Stimulated activated memory B cell treated with anti-CD40 and anti-IgM and Interleukin-4, amounts not matched to agents 10 μg/mL and 1 μg/mL and 100 μg/mL, for 72 hours (primary cell): ENCODE measurements at regions not wholly inside any gene's neighbourhood (a gene's known extent, or its start where the extent isn't known, plus 50 kb on each side); places are given as distances from the start of the nearest gene placed in this dataset.

Experiments
- ATAC-seq: fragments of 150-1000 bp; cut with Tn5 transposase; 2 replicates; pipeline ENCODE4 v1.10.0; 2021
- H3K27ac Mint-ChIP-seq: one replicate; pipeline ENCODE4 v1.8.0; 2022; ENCODE audit warnings: mild to moderate bottlenecking, mixed read lengths
- H3K27me3 Mint-ChIP-seq: one replicate; pipeline ENCODE4 v1.8.0; 2022; ENCODE audit warnings: mixed read lengths
- H3K36me3 Mint-ChIP-seq: one replicate; pipeline ENCODE4 v1.8.0; 2022; ENCODE audit warnings: mixed read lengths
- H3K4me1 Mint-ChIP-seq: one replicate; pipeline ENCODE4 v1.8.0; 2022; ENCODE audit warnings: mixed read lengths
- H3K4me3 Mint-ChIP-seq: one replicate; pipeline ENCODE4 v1.8.0; 2022; ENCODE audit warnings: mild to moderate bottlenecking, moderate library complexity, mixed read lengths
- H3K9me3 Mint-ChIP-seq: one replicate; pipeline ENCODE4 v1.8.0; 2022; ENCODE audit warnings: mixed read lengths

GRCh38 chr6:94424692-94425091 is 1005.3 kb upstream of the EPHA7 start:
- no peaks in the 10 kb centered on the region for H3K4me1 Mint-ChIP-seq

DNA sequence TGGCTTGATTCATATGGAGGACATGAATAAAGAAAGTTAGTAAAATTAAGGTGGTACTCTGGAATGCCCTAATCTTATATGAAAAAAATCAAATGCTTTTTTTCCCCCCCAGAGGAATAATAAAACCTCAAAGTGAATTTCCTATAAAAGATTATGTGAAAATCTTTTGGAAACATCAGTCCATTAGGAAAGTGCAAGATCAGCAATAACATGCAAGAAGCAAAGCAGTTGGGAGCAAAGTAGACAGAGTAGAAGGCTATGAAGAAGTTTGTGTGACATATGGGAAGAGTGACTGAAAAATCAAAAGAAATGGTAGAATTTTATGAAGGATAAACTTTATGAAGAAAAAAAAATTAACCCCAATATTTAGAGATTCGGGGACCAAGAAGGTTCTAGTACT is 998.0 kb upstream of the EPHA7 start:
- ATAC-seq: no peak
- H3K36me3 Mint-ChIP-seq: no peaks in the 10 kb centered on the region
- no peak overlapping the region for H3K27ac Mint-ChIP-seq
- no peaks in the 10 kb centered on the region for H3K27me3 Mint-ChIP-seq
- H3K4me1 Mint-ChIP-seq: no peaks in the 10 kb centered on the region
- H3K4me3 Mint-ChIP-seq: no peak overlapping the region
- H3K9me3 Mint-ChIP-seq: peaks cover 8% of the 10 kb centered on the region

More at GRCh38 chr6:94424692-94425091, 1005.3 kb upstream of the EPHA7 start:
- Mint-ChIP-seq H3K4me3 (no peak overlapping the region), H3K36me3 (no peaks in the 10 kb centered on the region), H3K27me3 (no peaks in the 10 kb centered on the region), H3K27ac (no peak overlapping the region), H3K9me3 (peaks cover 16% of the 10 kb centered on the region)
- ATAC-seq: no peak

- Mint-ChIP-seq H3K36me3 (no peaks in the 10 kb centered on the region), H3K4me3 (no peak overlapping the region), H3K9me3 (peaks cover 8% of the 10 kb centered on the region), H3K27me3 (no peaks in the 10 kb centered on the region), H3K27ac (no peak overlapping the region), H3K4me1 (no peaks in the 10 kb centered on the region)
- no peak for ATAC-seq
Measured at GRCh38 chr6:94414041-94414440, 994.7 kb upstream of the EPHA7 start.

DNA sequence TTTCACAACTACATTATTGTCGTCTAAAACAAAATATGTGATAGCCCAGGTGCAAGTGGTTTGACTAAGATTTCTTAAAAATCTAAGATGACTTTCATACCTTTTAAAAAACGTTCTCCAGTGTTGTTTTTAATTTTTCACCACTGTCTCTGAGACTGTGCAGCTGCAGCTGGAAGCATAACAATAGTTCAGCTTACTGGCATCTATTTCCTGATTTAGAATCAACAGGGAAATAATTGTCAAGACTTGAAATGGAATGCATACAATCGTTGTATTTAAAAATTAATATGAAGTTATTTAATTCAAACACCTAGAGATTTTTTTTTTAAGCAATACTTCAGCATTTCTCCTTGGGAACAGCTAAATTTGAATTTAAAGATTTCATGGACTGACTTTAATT is 982.0 kb upstream of the EPHA7 start:
- Mint-ChIP-seq H3K4me3 (no peak overlapping the region), H3K27ac (no peak overlapping the region), H3K4me1 (no peaks in the 10 kb centered on the region), H3K36me3 (no peaks in the 10 kb centered on the region), H3K27me3 (no peaks in the 10 kb centered on the region), H3K9me3 (no peaks in the 10 kb centered on the region)
- ATAC-seq: no peak

GRCh38 chr6:94394822-94395221 is 975.5 kb upstream of the EPHA7 start:
- no peaks in the 10 kb centered on the region for H3K9me3 Mint-ChIP-seq
- no peak overlapping the region for H3K4me3 Mint-ChIP-seq
- H3K4me1 Mint-ChIP-seq: no peaks in the 10 kb centered on the region
- no peaks in the 10 kb centered on the region for H3K27me3 Mint-ChIP-seq
- H3K27ac Mint-ChIP-seq: no peak overlapping the region
- no peaks in the 10 kb centered on the region for H3K36me3 Mint-ChIP-seq
- no peak for ATAC-seq

- Mint-ChIP-seq H3K4me1 (no peaks in the 10 kb centered on the region), H3K4me3 (no peak overlapping the region), H3K36me3 (no peaks in the 10 kb centered on the region), H3K9me3 (no peaks in the 10 kb centered on the region), H3K27me3 (no peaks in the 10 kb centered on the region), H3K27ac (no peak overlapping the region)
- no peak for ATAC-seq
Measured at GRCh38 chr6:94389218-94389617, 969.9 kb upstream of the EPHA7 start.

DNA sequence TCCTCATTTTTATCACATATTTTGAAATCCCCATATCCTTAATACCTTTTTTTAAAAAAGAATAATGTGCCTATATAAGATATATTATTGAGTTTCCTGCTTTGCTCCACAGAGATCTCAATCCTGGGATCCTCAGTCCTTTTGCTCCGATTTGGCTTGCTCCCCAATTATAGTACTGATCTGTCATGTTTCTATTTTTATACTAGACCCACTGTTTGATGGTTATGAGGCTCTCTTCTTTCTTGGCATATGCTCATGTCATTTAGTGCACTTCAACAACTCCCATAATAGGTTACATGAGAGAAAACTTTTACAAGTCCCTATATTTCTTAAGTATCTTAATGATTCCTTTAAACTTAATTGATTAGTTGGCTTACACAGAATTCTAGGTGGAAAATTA is 958.5 kb upstream of the EPHA7 start:
- Mint-ChIP-seq H3K4me3 (no peak overlapping the region), H3K36me3 (no peaks in the 10 kb centered on the region), H3K9me3 (no peaks in the 10 kb centered on the region), H3K27ac (no peak overlapping the region), H3K27me3 (no peaks in the 10 kb centered on the region), H3K4me1 (no peaks in the 10 kb centered on the region)
- no peak for ATAC-seq

DNA sequence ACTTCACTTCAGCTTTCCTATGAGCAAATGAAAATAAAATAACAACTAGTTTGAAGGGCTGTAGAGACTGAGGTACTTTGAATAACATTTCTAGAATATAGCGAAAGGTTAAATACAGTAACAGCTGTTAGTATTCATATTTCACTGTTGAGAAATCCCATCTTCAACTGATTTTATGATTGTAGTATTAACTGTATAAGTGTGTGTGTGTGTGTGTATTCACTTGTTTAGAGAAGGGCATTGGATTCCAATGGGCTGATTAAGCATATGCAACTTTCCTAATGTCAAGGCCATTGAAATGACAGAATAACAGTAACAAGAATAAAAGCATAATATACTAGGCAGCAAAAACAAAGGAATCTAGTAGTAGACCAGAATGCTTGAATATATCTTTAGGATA is 957.5 kb upstream of the EPHA7 start:
- Mint-ChIP-seq H3K4me1 (no peaks in the 10 kb centered on the region), H3K27ac (no peak overlapping the region), H3K4me3 (no peak overlapping the region), H3K27me3 (no peaks in the 10 kb centered on the region), H3K9me3 (no peaks in the 10 kb centered on the region), H3K36me3 (no peaks in the 10 kb centered on the region)
- ATAC-seq: no peak

- Mint-ChIP-seq H3K4me3 (no peak overlapping the region), H3K36me3 (no peaks in the 10 kb centered on the region), H3K27ac (no peak overlapping the region), H3K9me3 (peaks cover 3% of the 10 kb centered on the region), H3K4me1 (no peaks in the 10 kb centered on the region), H3K27me3 (no peaks in the 10 kb centered on the region)
- no peak for ATAC-seq
Measured at GRCh38 chr6:94372229-94372628, 952.9 kb upstream of the EPHA7 start.

DNA sequence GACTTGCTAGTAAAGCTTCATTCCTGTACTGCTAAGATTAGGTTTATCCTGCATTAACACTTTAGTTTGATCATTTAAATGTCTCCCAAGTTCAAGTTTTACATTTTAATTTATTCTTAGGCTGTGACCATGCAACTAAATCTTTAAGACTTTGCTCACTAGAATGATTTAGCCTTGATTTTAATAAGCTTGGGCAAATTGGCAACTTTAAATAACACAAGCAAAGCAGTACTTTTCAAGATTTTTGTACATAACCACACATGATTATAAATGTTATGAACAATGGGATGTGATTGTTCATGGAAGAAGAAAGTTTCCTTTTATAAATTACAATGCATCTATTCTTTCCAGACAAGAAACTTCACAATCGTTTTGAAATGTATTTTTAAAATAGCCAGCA is 948.0 kb upstream of the EPHA7 start:
- H3K4me1 Mint-ChIP-seq: no peaks in the 10 kb centered on the region
- H3K27me3 Mint-ChIP-seq: no peaks in the 10 kb centered on the region
- no peak for ATAC-seq
- no peak overlapping the region for H3K27ac Mint-ChIP-seq
- H3K36me3 Mint-ChIP-seq: no peaks in the 10 kb centered on the region
- H3K4me3 Mint-ChIP-seq: no peak overlapping the region
- peaks cover 3% of the 10 kb centered on the region for H3K9me3 Mint-ChIP-seq

- Mint-ChIP-seq H3K4me3 (no peak overlapping the region), H3K9me3 (no peaks in the 10 kb centered on the region), H3K36me3 (no peaks in the 10 kb centered on the region), H3K27ac (no peak overlapping the region), H3K4me1 (no peaks in the 10 kb centered on the region), H3K27me3 (no peaks in the 10 kb centered on the region)
- ATAC-seq: peak; percentile 39
Measured at GRCh38 chr6:94362061-94362864, 942.9 kb upstream of the EPHA7 start.

GRCh38 chr6:94361304-94362060 is 942.1 kb upstream of the EPHA7 start:
- Mint-ChIP-seq H3K9me3 (no peaks in the 10 kb centered on the region), H3K27ac (no peak overlapping the region), H3K4me3 (no peak overlapping the region), H3K27me3 (no peaks in the 10 kb centered on the region), H3K36me3 (no peaks in the 10 kb centered on the region), H3K4me1 (no peaks in the 10 kb centered on the region)
- peak; percentile 37 for ATAC-seq

DNA sequence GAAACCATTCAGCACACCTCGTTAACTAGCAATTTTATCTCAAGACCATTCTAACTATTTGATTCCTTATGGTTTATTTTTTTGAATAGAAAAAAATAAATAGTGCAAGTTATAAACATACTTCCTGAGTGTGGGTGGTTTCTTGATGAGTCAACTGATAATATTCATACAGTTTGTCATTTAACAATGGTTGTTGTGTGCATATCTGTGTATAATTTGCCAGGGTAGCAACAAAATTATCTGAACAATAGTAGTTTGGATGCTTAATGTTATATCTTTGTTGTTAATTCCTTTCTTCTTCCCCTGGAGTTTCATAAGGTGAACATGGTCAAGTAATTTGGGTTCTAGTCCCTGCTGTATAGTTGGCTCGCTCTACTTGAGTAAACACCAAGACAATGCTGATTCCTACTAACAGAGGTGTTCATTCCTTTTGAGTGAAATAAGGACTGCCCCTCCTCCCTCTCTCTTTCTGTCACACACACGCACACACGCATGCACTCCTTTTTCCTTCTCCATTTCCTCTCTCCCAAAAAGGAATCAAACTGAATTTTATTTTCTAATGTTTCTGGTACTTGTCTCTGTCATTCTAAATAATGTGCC is 938.1 kb upstream of the EPHA7 start:
- Mint-ChIP-seq H3K27ac (no peak overlapping the region), H3K4me3 (no peak overlapping the region), H3K4me1 (no peaks in the 10 kb centered on the region), H3K9me3 (no peaks in the 10 kb centered on the region), H3K36me3 (no peaks in the 10 kb centered on the region), H3K27me3 (no peaks in the 10 kb centered on the region)
- ATAC-seq: no peak

DNA sequence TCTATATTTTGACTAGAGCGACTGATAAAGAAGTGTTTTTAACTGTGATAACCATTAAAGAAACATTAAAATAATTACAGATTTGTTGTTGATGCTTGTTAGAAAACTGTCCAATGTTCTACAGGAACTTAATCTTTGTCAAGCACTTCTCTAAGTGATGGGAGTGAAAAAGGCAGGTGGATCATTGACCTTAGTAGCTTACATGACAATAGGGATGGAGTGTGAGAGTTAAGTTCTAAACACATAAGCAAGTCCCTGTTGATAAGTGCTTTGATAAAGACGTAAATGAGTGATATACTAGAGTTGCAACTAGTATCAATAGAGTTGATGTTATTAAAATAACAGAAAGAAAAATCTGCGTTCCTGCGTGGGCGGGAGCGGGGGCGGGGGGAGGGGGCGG is 931.5 kb upstream of the EPHA7 start:
- Mint-ChIP-seq H3K4me1 (no peaks in the 10 kb centered on the region), H3K9me3 (peaks cover 5% of the 10 kb centered on the region), H3K27ac (no peak overlapping the region), H3K36me3 (no peaks in the 10 kb centered on the region), H3K27me3 (no peaks in the 10 kb centered on the region), H3K4me3 (no peak overlapping the region)
- no peak for ATAC-seq

GRCh38 chr6:94349227-94349626 is 929.9 kb upstream of the EPHA7 start:
- ATAC-seq: no peak
- no peak overlapping the region for H3K4me3 Mint-ChIP-seq
- H3K4me1 Mint-ChIP-seq: no peaks in the 10 kb centered on the region
- no peaks in the 10 kb centered on the region for H3K36me3 Mint-ChIP-seq
- H3K27me3 Mint-ChIP-seq: no peaks in the 10 kb centered on the region
- peaks cover 5% of the 10 kb centered on the region for H3K9me3 Mint-ChIP-seq
- no peak overlapping the region for H3K27ac Mint-ChIP-seq

DNA sequence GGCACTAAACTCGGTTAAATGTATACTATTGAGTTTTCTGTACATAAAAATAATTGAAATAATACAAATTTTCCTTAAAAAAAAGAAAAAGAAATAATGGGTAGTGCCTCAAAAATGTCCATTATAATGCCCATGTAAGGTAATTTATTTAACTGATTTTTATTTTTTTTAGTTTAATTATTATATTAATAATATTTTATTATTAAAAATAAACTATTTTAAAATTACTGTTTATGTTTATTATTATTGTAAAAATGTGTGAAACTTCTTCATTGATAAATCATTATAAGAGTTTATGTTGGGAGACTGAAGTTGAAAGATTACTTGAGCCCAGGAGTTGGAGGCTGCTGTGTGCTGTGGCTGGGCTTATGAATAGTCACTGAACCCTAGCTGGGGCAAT is 925.5 kb upstream of the EPHA7 start:
- H3K27ac Mint-ChIP-seq: no peak overlapping the region
- H3K4me1 Mint-ChIP-seq: no peaks in the 10 kb centered on the region
- no peak for ATAC-seq
- no peaks in the 10 kb centered on the region for H3K27me3 Mint-ChIP-seq
- H3K4me3 Mint-ChIP-seq: no peak overlapping the region
- peaks cover 7% of the 10 kb centered on the region for H3K9me3 Mint-ChIP-seq
- no peaks in the 10 kb centered on the region for H3K36me3 Mint-ChIP-seq
